Left lung (tissue), 4 donors: ENCODE measurements at regions not wholly inside any gene's neighbourhood (a gene's known extent, or its start where the extent isn't known, plus 50 kb on each side); places are given as distances from the start of the nearest gene placed in this dataset.

ENCODE experiments used
- ATAC-seq: fragments of 200-7000 bp; cut with Tn5 transposase; one replicate; pipeline ENCODE4 v1.9.1; 2020; ENCODE audit warnings: moderate library complexity
- DNase-seq, 4 donors: peaks; one replicate each; pipeline ENCODE4 v3.0.0-alpha.2; 2013 to 2020
- H3K27ac ChIP-seq, 2 donors: fragments of 200-600 bp; sonication (generic) in 1 of 2; one replicate each; pipeline versions ENCODE4 v1.5.0 to v1.8.0; 2020 to 2021
- H3K27me3 ChIP-seq, 2 donors: fragments of 200-600 bp; sonication (generic) in 1 of 2; one replicate each; pipeline versions ENCODE4 v1.5.0 to v1.8.0; 2020 to 2021
- H3K36me3 ChIP-seq, 2 donors: fragments of 200-600 bp; sonication (generic) in 1 of 2; one replicate each; pipeline versions ENCODE4 v1.5.0 to v1.8.0; 2020 to 2021
- H3K4me1 ChIP-seq, 2 donors: fragments of 200-600 bp; one replicate each; pipeline ENCODE4 v1.8.0; 2021
- H3K4me3 ChIP-seq, 2 donors: fragments of 200-600 bp; sonication (generic) in 1 of 2; one replicate each; pipeline versions ENCODE4 v1.5.0 to v1.8.0; 2020 to 2021; ENCODE audit warnings: mild to moderate bottlenecking in 1 of 2
- H3K9me3 ChIP-seq, 2 donors: fragments of 200-600 bp; sonication (generic) in 1 of 2; one replicate each; pipeline versions ENCODE4 v1.5.0 to v1.8.0; 2020 to 2021
- CTCF ChIP-seq, 2 donors: fragments of 200-600 bp; sonication (generic) in 1 of 2; IDR thresholded peaks; one replicate each; pipeline versions ENCODE4 v1.5.0 to v1.8.0; 2021; ENCODE audit warnings: antibody characterized with exemption in 2 of 2
- intact Hi-C, 2 donors: fragments of 100-400 bp; cut with DNase I; formaldehyde crosslinking; loops; one replicate each; pipeline versions ENCODE4 v1.11.2 to v1.14.2; 2022
- donor health status: DM: no; HTN: yes; CAD: no.
- donor health status: DM: no; HTN: no; CAD: no.

- H3K27ac ChIP-seq: no peak overlapping the region
- peak; percentile 24 for ATAC-seq
Observed at GRCh38 chr20:40584130-40584809, 104.8 kb downstream of the MAFB start.

DNA sequence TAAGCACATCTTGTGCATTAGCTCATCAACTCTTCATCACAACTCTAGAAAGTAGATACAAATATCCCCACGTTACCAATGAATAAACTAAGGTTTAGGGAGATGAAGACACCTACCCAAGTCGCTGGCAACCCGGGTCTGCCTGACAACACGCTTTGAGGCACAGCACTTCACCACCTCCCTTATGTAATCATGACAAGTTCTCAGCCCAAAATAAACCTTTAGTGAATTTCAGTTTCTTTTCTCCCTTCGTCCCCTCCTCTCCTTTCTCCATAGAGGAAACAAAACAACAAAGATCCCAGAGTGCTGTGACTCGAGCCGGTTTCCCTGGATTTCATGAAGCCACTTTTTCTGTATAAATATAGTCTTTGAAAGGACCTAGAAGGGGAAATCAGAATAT, 105.4 kb downstream of the MAFB start:
- intact Hi-C loops: no loop called here
- no peaks in the 10 kb centered on the region for H3K27me3 ChIP-seq
- DNase-seq (no peak), ATAC-seq (no peak)
- no peak overlapping the region for H3K27ac ChIP-seq
- peaks cover 0 to 20% of the 10 kb centered on the region in 2 donors for H3K4me1 ChIP-seq
- no peaks in the 10 kb centered on the region for H3K9me3 ChIP-seq
- H3K36me3 ChIP-seq: no peaks in the 10 kb centered on the region
- no peak for TF ChIP-seq CTCF (IDR thresholded peaks at IDR 0.05)
- no peak overlapping the region for H3K4me3 ChIP-seq

More at GRCh38 chr20:40584130-40584809, 104.8 kb downstream of the MAFB start:
- no peak overlapping the region for H3K4me3 ChIP-seq
- DNase-seq: peak in 2 of 4 donors; percentile 65 to 81
- no peaks in the 10 kb centered on the region for H3K27me3 ChIP-seq
- H3K36me3 ChIP-seq: no peaks in the 10 kb centered on the region
- intact Hi-C loops: no loop called here
- no peaks in the 10 kb centered on the region for H3K9me3 ChIP-seq
- no peak for TF ChIP-seq CTCF (IDR thresholded peaks at IDR 0.05)
- H3K4me1 ChIP-seq: peaks cover 0 to 20% of the 10 kb centered on the region in 2 donors

DNA sequence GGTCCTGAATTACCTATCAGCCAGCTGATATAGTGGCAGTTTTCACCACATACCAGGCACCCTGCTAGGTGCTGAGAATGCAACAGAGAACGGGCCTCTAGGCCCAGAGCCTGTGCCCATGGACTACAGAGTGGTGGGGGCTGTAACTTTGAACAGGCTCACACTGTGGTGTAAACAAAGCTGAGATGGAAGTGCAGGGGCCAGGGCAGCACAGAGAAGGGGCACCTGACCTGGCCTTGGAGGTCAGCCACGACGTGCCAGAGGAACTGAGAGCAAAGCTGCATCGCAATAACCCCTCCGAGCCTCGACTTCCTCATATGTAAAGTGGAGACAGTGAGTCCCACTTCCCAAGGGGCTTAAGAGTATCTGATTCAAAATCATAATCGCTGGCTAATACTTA, 105.8 kb downstream of the MAFB start:
- intact Hi-C loops: no loop called here
- ATAC-seq: peak; percentile 60
- no peak overlapping the region for H3K27ac ChIP-seq
- peaks cover 0 to 20% of the 10 kb centered on the region in 2 donors for H3K4me1 ChIP-seq
- no peak overlapping the region for H3K4me3 ChIP-seq
- H3K36me3 ChIP-seq: no peaks in the 10 kb centered on the region
- DNase-seq: peak in 1 of 4 donors; percentile 62
- no peaks in the 10 kb centered on the region for H3K27me3 ChIP-seq
- no peaks in the 10 kb centered on the region for H3K9me3 ChIP-seq
- no peak for TF ChIP-seq CTCF (IDR thresholded peaks at IDR 0.05)

GRCh38 chr20:40582531-40582930, 106.5 kb downstream of the MAFB start:
- Histone ChIP-seq H3K27ac (no peak overlapping the region), H3K9me3 (no peaks in the 10 kb centered on the region), H3K4me3 (no peak overlapping the region), H3K4me1 (peaks cover 0 to 20% of the 10 kb centered on the region in 2 donors), H3K36me3 (no peaks in the 10 kb centered on the region), H3K27me3 (no peaks in the 10 kb centered on the region)
- ATAC-seq (peak; percentile 62), DNase-seq (peak in 2 of 4 donors; percentile 28)
- no peak for TF ChIP-seq CTCF (IDR thresholded peaks at IDR 0.05)
- intact Hi-C loops: no loop called here

DNA sequence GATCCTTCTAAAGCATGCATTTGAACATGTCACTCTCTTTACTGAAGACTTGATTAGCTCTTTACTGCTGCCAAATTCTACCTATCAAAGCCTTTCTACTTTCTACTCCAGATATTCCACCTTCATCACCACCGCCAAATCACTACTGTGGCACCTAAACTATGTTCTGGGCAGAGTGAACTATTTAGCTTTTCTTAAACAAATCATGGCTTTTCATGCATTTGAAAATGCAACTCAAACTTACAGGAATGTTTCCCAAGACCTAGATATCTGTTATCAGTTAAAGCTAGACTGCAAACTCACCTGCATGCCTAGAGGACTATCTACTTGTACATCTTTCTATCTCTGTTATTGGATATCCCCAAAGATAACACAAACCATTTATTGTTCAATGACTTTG, 109.3 kb downstream of the MAFB start:
- no peak overlapping the region for H3K4me3 ChIP-seq
- DNase-seq (no peak), ATAC-seq (no peak)
- H3K4me1 ChIP-seq: peaks cover 0 to 20% of the 10 kb centered on the region in 2 donors
- H3K27ac ChIP-seq: no peak overlapping the region
- H3K36me3 ChIP-seq: no peaks in the 10 kb centered on the region
- no peak for TF ChIP-seq CTCF (IDR thresholded peaks at IDR 0.05)
- intact Hi-C loops: no loop called here
- H3K9me3 ChIP-seq: no peaks in the 10 kb centered on the region
- H3K27me3 ChIP-seq: no peaks in the 10 kb centered on the region
